Stomach (tissue), 4 donors: ENCODE measurements at regions not wholly inside any gene's neighbourhood (a gene's known extent, or its start where the extent isn't known, plus 50 kb on each side); places are given as distances from the start of the nearest gene placed in this dataset.

Experiments used
- CTCF ChIP-seq, 7 experiments: fragments of 450-650 bp in 4 of 7; fragments of 200-600 bp in 3 of 7; sonication (generic) in 3 of 7; IDR thresholded peaks; one replicate each; pipeline ENCODE4 v1.5.1; 2016 to 2019; ENCODE audit warnings: antibody characterized with exemption in 7 of 7, control low read depth in 2 of 7, mild to moderate bottlenecking in 1 of 7
- POLR2AphosphoS5 ChIP-seq, 3 donors: sonication (generic); formaldehyde crosslinking; IDR thresholded peaks; one replicate each; pipeline ENCODE4 v1.6.1; 2016; ENCODE audit warnings: antibody characterized with exemption in 3 of 3

- TF ChIP-seq POLR2AphosphoS5 (IDR thresholded peaks at IDR 0.05): no peak
- no peak for TF ChIP-seq CTCF (IDR thresholded peaks at IDR 0.05)
Measured at GRCh38 chr6:150299873-150300485, 68.8 kb upstream of the IYD start.
